Chondrocyte (in vitro differentiated cells): ENCODE measurements at regions not wholly inside any gene's neighbourhood (a gene's known extent, or its start where the extent isn't known, plus 50 kb on each side); places are given as distances from the start of the nearest gene placed in this dataset.

Experiments used
- DNase-seq: peaks from one replicate; pipeline ENCODE4 v3.0.0; 2021; ENCODE audit warnings: mixed read lengths, low spot score
- H3K27ac Mint-ChIP-seq: one replicate; pipeline ENCODE4 v1.8.0; 2021; ENCODE audit warnings: mild to moderate bottlenecking, moderate library complexity, mixed read lengths; ENCODE audit not compliant: unreplicated experiment
- H3K27me3 Mint-ChIP-seq: 2 replicates; pipeline ENCODE4 v1.8.0; 2021; ENCODE audit warnings: low read depth, mixed read lengths
- H3K36me3 Mint-ChIP-seq: 2 replicates; pipeline ENCODE4 v1.8.0; 2021; ENCODE audit warnings: low read depth, mixed read lengths
- H3K4me1 Mint-ChIP-seq: 2 replicates; pipeline ENCODE4 v1.8.0; 2021; ENCODE audit warnings: low read depth, mild to moderate bottlenecking, mixed read lengths
- H3K4me3 Mint-ChIP-seq: one replicate; pipeline ENCODE4 v1.8.0; 2021; ENCODE audit warnings: mild to moderate bottlenecking, moderate library complexity, mixed read lengths; ENCODE audit not compliant: unreplicated experiment
- H3K9me3 Mint-ChIP-seq: 2 replicates; pipeline ENCODE4 v1.8.0; 2021; ENCODE audit warnings: low read depth, mixed read lengths
- CTCF ChIP-seq: fragments of 200-600 bp; sonication (generic); IDR thresholded peaks from 2 replicates; pipeline ENCODE4 v1.5.0; 2021; ENCODE audit warnings: antibody characterized with exemption, mild to moderate bottlenecking, moderate library complexity

- no peak for DNase-seq
- Mint-ChIP-seq H3K4me3 (no peak overlapping the region), H3K9me3 (no peaks in the 10 kb centered on the region), H3K36me3 (no peaks in the 10 kb centered on the region), H3K27me3 (peaks cover 17% of the 10 kb centered on the region), H3K27ac (no peak overlapping the region), H3K4me1 (no peaks in the 10 kb centered on the region)
- no peak for TF ChIP-seq CTCF
Observed at GRCh38 chr4:60366661-60367060, 833.5 kb upstream of the ADGRL3 start.

DNA sequence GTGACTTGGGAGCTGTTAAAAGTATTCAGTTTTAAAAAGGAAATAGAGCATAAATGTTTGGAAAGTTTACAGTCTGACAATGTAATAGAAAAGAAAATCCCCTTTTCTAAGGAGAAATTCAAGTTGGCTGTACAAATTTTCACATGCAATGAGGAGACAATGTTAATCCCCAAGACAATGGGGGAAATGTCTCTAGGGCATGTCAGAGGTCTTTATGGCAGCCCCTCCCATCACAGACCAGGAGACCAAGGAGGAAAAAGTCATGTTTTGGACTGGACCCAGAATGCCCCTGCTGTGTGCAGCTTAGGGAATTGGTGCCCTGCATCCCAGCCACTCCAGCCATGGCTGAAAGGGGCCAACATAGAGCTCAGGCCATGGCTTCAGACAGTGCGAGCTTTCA is 831.1 kb upstream of the ADGRL3 start:
- Mint-ChIP-seq H3K9me3 (peaks cover 3% of the 10 kb centered on the region), H3K36me3 (no peaks in the 10 kb centered on the region), H3K27ac (no peak overlapping the region), H3K27me3 (peaks cover 14% of the 10 kb centered on the region), H3K4me1 (no peaks in the 10 kb centered on the region), H3K4me3 (no peak overlapping the region)
- no peak for TF ChIP-seq CTCF
- DNase-seq = no peak

GRCh38 chr4:60378010-60378409 is 822.1 kb upstream of the ADGRL3 start:
- TF ChIP-seq CTCF = no peak
- Mint-ChIP-seq H3K27ac (no peak overlapping the region), H3K4me3 (no peak overlapping the region), H3K9me3 (peaks cover 3% of the 10 kb centered on the region), H3K4me1 (no peaks in the 10 kb centered on the region), H3K36me3 (no peaks in the 10 kb centered on the region), H3K27me3 (peaks cover 8% of the 10 kb centered on the region)
- DNase-seq = no peak

- Mint-ChIP-seq H3K4me3 (no peak overlapping the region), H3K27me3 (peaks cover 9% of the 10 kb centered on the region)
Observed at GRCh38 chr4:60384516-60384915, 815.6 kb upstream of the ADGRL3 start.

DNA sequence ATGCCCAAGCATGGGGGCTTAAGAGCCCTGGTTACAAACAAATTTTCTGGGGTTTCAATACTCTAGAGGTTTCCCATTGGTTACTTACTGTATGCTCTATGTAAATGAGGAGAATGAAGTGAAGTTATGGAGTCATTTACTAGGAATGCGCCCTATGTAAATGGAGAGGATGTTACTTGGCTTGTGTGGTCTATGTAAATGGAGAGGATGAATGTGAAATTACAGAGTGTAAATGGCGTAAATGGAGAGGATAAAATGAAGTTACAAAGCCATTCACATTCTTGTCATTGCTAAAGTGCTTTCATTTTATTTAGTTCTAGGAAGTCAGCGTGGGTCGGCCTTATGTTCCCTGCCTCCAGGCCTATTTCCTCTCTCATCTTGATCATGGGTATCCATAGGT is 810.5 kb upstream of the ADGRL3 start:
- Mint-ChIP-seq H3K27me3 (no peaks in the 10 kb centered on the region), H3K27ac (no peak overlapping the region), H3K4me3 (no peak overlapping the region), H3K9me3 (peaks cover 19% of the 10 kb centered on the region), H3K36me3 (no peaks in the 10 kb centered on the region), H3K4me1 (no peaks in the 10 kb centered on the region)
- no peak for TF ChIP-seq CTCF
- no peak for DNase-seq

More at GRCh38 chr4:60384516-60384915, 815.6 kb upstream of the ADGRL3 start:
- no peak overlapping the region for H3K27ac Mint-ChIP-seq
- no peaks in the 10 kb centered on the region for H3K36me3 Mint-ChIP-seq
- no peak for TF ChIP-seq CTCF
- peaks cover 13% of the 10 kb centered on the region for H3K9me3 Mint-ChIP-seq
- H3K4me1 Mint-ChIP-seq = no peaks in the 10 kb centered on the region
- DNase-seq = no peak
